ENCODE measurements at regions not wholly inside any gene's neighbourhood (a gene's known extent, or its start where the extent isn't known, plus 50 kb on each side); places are given as distances from the start of the nearest gene placed in this dataset.

DNA sequence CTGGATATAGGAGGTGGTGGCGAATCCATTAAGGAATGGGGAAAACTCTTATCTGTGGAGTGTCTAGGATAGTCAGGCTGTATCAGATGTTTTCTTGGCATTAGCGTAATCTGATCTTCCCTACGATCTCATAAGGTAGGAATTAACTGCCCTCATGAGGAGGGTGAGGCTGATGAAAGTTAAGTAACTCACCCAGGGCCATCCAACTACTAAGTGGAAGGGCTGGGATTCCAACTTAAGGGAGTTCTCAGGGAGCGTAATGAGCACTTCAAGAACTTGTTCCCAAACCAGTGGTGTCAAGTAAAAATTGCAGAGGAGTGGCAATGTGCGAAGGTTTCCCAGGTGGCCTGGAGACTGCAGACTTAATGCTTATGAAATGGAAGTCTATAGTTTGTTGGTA is 55.9 kb upstream of the OSBPL11 start:
- TF ChIP-seq CTCF (conservative IDR thresholded peaks at IDR 0.05; ENCODE audit: low read length) (no peak), EZH2phosphoT487 (IDR thresholded peaks at IDR 0.05; ENCODE audit: borderline replicate concordance) (no peak)

Measured in Loucy (cell line).